GM19240 (cell line): ENCODE measurements at regions not wholly inside any gene's neighbourhood (a gene's known extent, or its start where the extent isn't known, plus 50 kb on each side); places are given as distances from the start of the nearest gene placed in this dataset.

Experiments used
- DNase-seq: peaks from one replicate; pipeline ENCODE4 v3.0.0; 2011; ENCODE audit warnings: low spot score; ENCODE audit not compliant: insufficient read length

GRCh38 chr9:87116492-87116891 lies 169.2 kb upstream of the GAS1 start:
- DNase-seq, result no peak

GRCh38 chr9:87118594-87118993 lies 171.3 kb upstream of the GAS1 start:
- DNase-seq, result no peak

- no peak for DNase-seq
Measured at GRCh38 chr9:87119328-87119881, 172.1 kb upstream of the GAS1 start.

GRCh38 chr9:87120610-87121009 lies 173.3 kb upstream of the GAS1 start:
- no peak for DNase-seq

GRCh38 chr9:87122947-87123685 lies 175.8 kb upstream of the GAS1 start:
- no peak for DNase-seq

- DNase-seq, result no peak
Measured at GRCh38 chr9:87123830-87124229, 176.5 kb upstream of the GAS1 start.

- DNase-seq, result no peak
Measured at GRCh38 chr9:87125819-87126218, 178.5 kb upstream of the GAS1 start.

- no peak for DNase-seq
Measured at GRCh38 chr9:87127543-87127942, 180.2 kb upstream of the GAS1 start.

GRCh38 chr9:87127978-87128614 lies 180.8 kb upstream of the GAS1 start:
- DNase-seq, result no peak

GRCh38 chr9:87128844-87129493 lies 181.7 kb upstream of the GAS1 start:
- DNase-seq, result no peak

GRCh38 chr9:87135074-87135473 lies 187.8 kb upstream of the GAS1 start:
- DNase-seq, result no peak

GRCh38 chr9:87137718-87138117 lies 190.4 kb upstream of the GAS1 start:
- DNase-seq, result no peak

GRCh38 chr9:87138128-87139040 lies 191.1 kb upstream of the GAS1 start:
- DNase-seq, result no peak

- no peak for DNase-seq
Measured at GRCh38 chr9:87139099-87139730, 191.9 kb upstream of the GAS1 start.

GRCh38 chr9:87140142-87140541 lies 192.8 kb upstream of the GAS1 start:
- DNase-seq, result no peak

GRCh38 chr9:87140605-87141109 lies 193.4 kb upstream of the GAS1 start:
- no peak for DNase-seq

- no peak for DNase-seq
Measured at GRCh38 chr9:87141124-87141523, 193.8 kb upstream of the GAS1 start.

GRCh38 chr9:87146933-87147332 lies 199.6 kb upstream of the GAS1 start:
- no peak for DNase-seq

- no peak for DNase-seq
Measured at GRCh38 chr9:87147839-87148238, 200.5 kb upstream of the GAS1 start.

GRCh38 chr9:87148331-87149104 lies 201.2 kb upstream of the GAS1 start:
- DNase-seq, result no peak
